Stomach (tissue), 8 donors: ENCODE measurements at regions not wholly inside any gene's neighbourhood (a gene's known extent, or its start where the extent isn't known, plus 50 kb on each side); places are given as distances from the start of the nearest gene placed in this dataset.

ENCODE experiments used
- DNase-seq, 2 donors: peaks; one replicate each; pipeline versions ENCODE4 v3.0.0 to v3.0.0-alpha.2; 2013 to 2019
- H3K27ac ChIP-seq, 5 donors: fragments of 200-600 bp in 4 of 5; sonication (generic) in 4 of 5; one replicate each; pipeline ENCODE4 v1.5.1; 2013 to 2019; ENCODE audit warnings: mild to moderate bottlenecking in 1 of 5, moderate library complexity in 1 of 5
- H3K27me3 ChIP-seq, 3 donors: fragments of 200-600 bp; sonication (generic); one replicate each; pipeline ENCODE4 v1.5.1; 2017 to 2019; ENCODE audit warnings: mixed run types in 1 of 3
- H3K36me3 ChIP-seq, 4 donors: fragments of 200-600 bp; sonication (generic); 1 replicate in 3 of 4; 2 replicates in 1 of 4; pipeline ENCODE4 v1.5.1; 2016 to 2019
- H3K4me1 ChIP-seq, 4 donors: fragments of 200-600 bp; sonication (generic); one replicate each; pipeline ENCODE4 v1.5.1; 2016 to 2019
- H3K4me3 ChIP-seq, 4 donors: fragments of 200-600 bp; sonication (generic) in 3 of 4; one replicate each; pipeline ENCODE4 v1.5.1; 2016 to 2019; ENCODE audit warnings: mild to moderate bottlenecking in 1 of 4
- H3K9me3 ChIP-seq, 4 donors: fragments of 200-600 bp; sonication (generic); one replicate each; pipeline ENCODE4 v1.5.1; 2016 to 2019
- CTCF ChIP-seq, 7 experiments: fragments of 450-650 bp in 4 of 7; fragments of 200-600 bp in 3 of 7; sonication (generic) in 3 of 7; IDR thresholded peaks; one replicate each; pipeline ENCODE4 v1.5.1; 2016 to 2019; ENCODE audit warnings: antibody characterized with exemption in 7 of 7, control low read depth in 2 of 7, mild to moderate bottlenecking in 1 of 7
- EP300 ChIP-seq: sonication (generic); formaldehyde crosslinking; IDR thresholded peaks from one replicate; pipeline ENCODE4 v1.6.1; 2017; ENCODE audit warnings: antibody characterized with exemption
- POLR2A ChIP-seq, 4 donors: fragments of 450-650 bp; IDR thresholded peaks; one replicate each; pipeline ENCODE4 v1.6.1; 2016; ENCODE audit warnings: antibody characterized with exemption in 4 of 4, control low read depth in 2 of 4, mild to moderate bottlenecking in 1 of 4, moderate library complexity in 1 of 4
- POLR2AphosphoS5 ChIP-seq, 3 donors: sonication (generic); formaldehyde crosslinking; IDR thresholded peaks; one replicate each; pipeline ENCODE4 v1.6.1; 2016; ENCODE audit warnings: antibody characterized with exemption in 3 of 3
- WGBS, 5 donors: extraction: QIAGEN DNeasy Blood & Tissue Kit in 3 of 5; methylation state at CpG; one replicate each; pipeline versions ENCODE4 v1.1.5 to v1.1.7; 2013 to 2018; 5-methylcytosine and 5-hydroxymethylcytosine counted together
- intact Hi-C: fragments of 100-400 bp; cut with DNase I; formaldehyde crosslinking; loops from one replicate; pipeline ENCODE4 v1.15.1; 2023; ENCODE audit warnings: low total_unique reads
- donor health status: healthy with polysubstance abuse.
- donor health status: Bipolar disorder and iron deficiency.
- donor health status: healthy.

GRCh38 chr14:55762595-55763232 lies 182.7 kb downstream of the KTN1 start:
- intact Hi-C loops, result no loop called here
- Histone ChIP-seq H3K36me3 (no peaks in the 10 kb centered on the region), H3K27ac (no peak overlapping the region), H3K4me1 (no peaks in the 10 kb centered on the region), H3K4me3 (no peak overlapping the region), H3K9me3 (no peaks in the 10 kb centered on the region), H3K27me3 (no peaks in the 10 kb centered on the region)
- 60 to 73% (median 69%) methylated on average over 5 of the region's 5 CpGs for WGBS, 5 donors
- TF ChIP-seq POLR2AphosphoS5 (IDR thresholded peaks at IDR 0.05), result no peak
- no peak for DNase-seq

GRCh38 chr14:55764784-55765183 lies 184.8 kb downstream of the KTN1 start:
- H3K27ac ChIP-seq, result no peak overlapping the region
- no peak for TF ChIP-seq POLR2AphosphoS5 (IDR thresholded peaks at IDR 0.05)
- no peak for TF ChIP-seq CTCF (IDR thresholded peaks at IDR 0.05)
- TF ChIP-seq EP300, result no peak
- no peak for TF ChIP-seq POLR2A (IDR thresholded peaks at IDR 0.05)
- no peaks in the 10 kb centered on the region for H3K4me1 ChIP-seq
- 47 to 88% (median 71%) methylated on average over 1 of the region's 1 CpG for WGBS, 5 donors
- no peak overlapping the region for H3K4me3 ChIP-seq
- H3K36me3 ChIP-seq, result no peaks in the 10 kb centered on the region
- no peaks in the 10 kb centered on the region for H3K9me3 ChIP-seq
- no peaks in the 10 kb centered on the region for H3K27me3 ChIP-seq
- intact Hi-C loops, result no loop called here
- no peak for DNase-seq

- TF ChIP-seq POLR2A (IDR thresholded peaks at IDR 0.05) (no peak), EP300 (no peak), POLR2AphosphoS5 (IDR thresholded peaks at IDR 0.05) (no peak), CTCF (IDR thresholded peaks at IDR 0.05) (no peak)
- DNase-seq, result no peak
- Histone ChIP-seq H3K27me3 (no peaks in the 10 kb centered on the region), H3K27ac (no peak overlapping the region), H3K4me3 (no peak overlapping the region), H3K4me1 (no peaks in the 10 kb centered on the region), H3K9me3 (no peaks in the 10 kb centered on the region), H3K36me3 (no peaks in the 10 kb centered on the region)
- 89 to 96% (median 96%) methylated on average over 22 of the region's 22 CpGs for WGBS, 5 donors
- intact Hi-C loops, result no loop called here
These were observed 186.1 kb downstream of the KTN1 start for GRCh38 chr14:55766071-55766470.

- Histone ChIP-seq H3K27ac (no peak overlapping the region), H3K36me3 (no peaks in the 10 kb centered on the region), H3K9me3 (no peaks in the 10 kb centered on the region), H3K27me3 (no peaks in the 10 kb centered on the region), H3K4me3 (no peak overlapping the region), H3K4me1 (no peaks in the 10 kb centered on the region)
- no peak for TF ChIP-seq POLR2AphosphoS5 (IDR thresholded peaks at IDR 0.05)
- no peak for TF ChIP-seq EP300
- no peak for TF ChIP-seq POLR2A (IDR thresholded peaks at IDR 0.05)
- TF ChIP-seq CTCF (IDR thresholded peaks at IDR 0.05), result no peak
- whole genome bisulfite sequencing, 5 donors, result 85 to 94% (median 91%) methylated on average over 2 of the region's 2 CpGs
- intact Hi-C loops, result no loop called here
- DNase-seq, result no peak
These were observed 187.3 kb downstream of the KTN1 start for GRCh38 chr14:55767286-55767685.

- Histone ChIP-seq H3K27me3 (no peaks in the 10 kb centered on the region), H3K36me3 (no peaks in the 10 kb centered on the region), H3K4me1 (no peaks in the 10 kb centered on the region), H3K4me3 (no peak overlapping the region), H3K27ac (no peak overlapping the region), H3K9me3 (no peaks in the 10 kb centered on the region)
- no peak for DNase-seq
- WGBS, 5 donors, result 65 to 92% (median 84%) methylated on average over 3 of the region's 3 CpGs
- TF ChIP-seq CTCF (IDR thresholded peaks at IDR 0.05) (no peak), POLR2AphosphoS5 (IDR thresholded peaks at IDR 0.05) (no peak), POLR2A (IDR thresholded peaks at IDR 0.05) (no peak), EP300 (no peak)
- intact Hi-C loops, result no loop called here
These were observed 189.9 kb downstream of the KTN1 start for GRCh38 chr14:55769877-55770276.
